ENCODE measurements at regions not wholly inside any gene's neighbourhood (a gene's known extent, or its start where the extent isn't known, plus 50 kb on each side); places are given as distances from the start of the nearest gene placed in this dataset.

DNA sequence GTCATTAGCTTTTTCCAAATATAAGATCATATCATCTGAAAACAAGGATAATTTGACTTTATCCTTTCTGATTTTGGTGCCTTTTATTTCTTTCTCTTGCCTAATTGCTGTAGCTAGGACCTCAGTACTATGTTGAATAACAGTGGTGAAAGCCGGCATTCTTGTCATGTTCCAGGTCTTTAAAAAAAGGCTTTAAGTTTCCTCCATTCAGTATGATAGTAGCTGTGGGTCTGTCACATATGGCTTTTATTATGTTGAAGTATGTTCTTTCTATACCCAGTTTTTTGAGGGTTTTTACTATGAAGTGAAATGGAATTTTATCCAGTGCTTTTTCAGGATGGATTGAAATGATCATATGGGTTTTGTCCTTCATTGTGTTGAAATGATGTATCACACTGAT, 115.8 kb downstream of the DUSP10 start:
- TF ChIP-seq, protein P1, sequence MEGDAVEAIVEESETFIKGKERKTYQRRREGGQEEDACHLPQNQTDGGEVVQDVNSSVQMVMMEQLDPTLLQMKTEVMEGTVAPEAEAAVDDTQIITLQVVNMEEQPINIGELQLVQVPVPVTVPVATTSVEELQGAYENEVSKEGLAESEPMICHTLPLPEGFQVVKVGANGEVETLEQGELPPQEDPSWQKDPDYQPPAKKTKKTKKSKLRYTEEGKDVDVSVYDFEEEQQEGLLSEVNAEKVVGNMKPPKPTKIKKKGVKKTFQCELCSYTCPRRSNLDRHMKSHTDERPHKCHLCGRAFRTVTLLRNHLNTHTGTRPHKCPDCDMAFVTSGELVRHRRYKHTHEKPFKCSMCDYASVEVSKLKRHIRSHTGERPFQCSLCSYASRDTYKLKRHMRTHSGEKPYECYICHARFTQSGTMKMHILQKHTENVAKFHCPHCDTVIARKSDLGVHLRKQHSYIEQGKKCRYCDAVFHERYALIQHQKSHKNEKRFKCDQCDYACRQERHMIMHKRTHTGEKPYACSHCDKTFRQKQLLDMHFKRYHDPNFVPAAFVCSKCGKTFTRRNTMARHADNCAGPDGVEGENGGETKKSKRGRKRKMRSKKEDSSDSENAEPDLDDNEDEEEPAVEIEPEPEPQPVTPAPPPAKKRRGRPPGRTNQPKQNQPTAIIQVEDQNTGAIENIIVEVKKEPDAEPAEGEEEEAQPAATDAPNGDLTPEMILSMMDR (IDR thresholded peaks at IDR 0.05) = no peak
- TF ChIP-seq POLR2A (IDR thresholded peaks at IDR 0.05) (no peak), EP300 (IDR thresholded peaks at IDR 0.05) (no peak)
